ENCODE measurements at regions not wholly inside any gene's neighbourhood (a gene's known extent, or its start where the extent isn't known, plus 50 kb on each side); places are given as distances from the start of the nearest gene placed in this dataset.
"Not testable (repeated sequence)": the region's sequence is repeated elsewhere in the genome, so short reads cannot be mapped to it uniquely, and the experiment has no call there.

- DNase-seq (ENCODE audit: low spot score) = no peak
These were observed 901.9 kb downstream of the OTOL1 start for GRCh38 chr3:162398554-162398953.

- no peak for DNase-seq (ENCODE audit: low spot score)
These were observed 904.1 kb downstream of the OTOL1 start for GRCh38 chr3:162400697-162401096.

GRCh38 chr3:162411556-162411955 lies 914.9 kb downstream of the OTOL1 start:
- not testable (repeated sequence) for DNase-seq (ENCODE audit: low spot score)

DNA sequence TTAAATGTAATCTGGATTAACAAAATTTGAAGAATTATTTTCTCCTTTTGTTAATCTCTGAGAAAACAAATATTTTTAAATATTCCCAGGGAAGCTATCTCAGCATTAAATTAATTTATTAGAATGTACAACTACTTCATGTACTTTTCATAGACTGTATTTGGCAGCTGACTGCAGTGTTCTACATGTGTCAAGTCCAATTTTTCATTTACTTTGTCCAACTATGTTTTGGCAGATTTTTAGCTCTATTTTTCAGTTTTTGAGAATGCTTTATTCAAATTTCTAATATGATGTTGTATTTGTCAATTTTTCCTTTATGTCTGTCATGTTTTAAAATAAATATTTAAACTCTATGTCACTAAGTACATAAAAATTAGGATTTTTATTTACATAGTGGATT lies 925.1 kb downstream of the OTOL1 start:
- no peak for DNase-seq (ENCODE audit: low spot score)

DNA sequence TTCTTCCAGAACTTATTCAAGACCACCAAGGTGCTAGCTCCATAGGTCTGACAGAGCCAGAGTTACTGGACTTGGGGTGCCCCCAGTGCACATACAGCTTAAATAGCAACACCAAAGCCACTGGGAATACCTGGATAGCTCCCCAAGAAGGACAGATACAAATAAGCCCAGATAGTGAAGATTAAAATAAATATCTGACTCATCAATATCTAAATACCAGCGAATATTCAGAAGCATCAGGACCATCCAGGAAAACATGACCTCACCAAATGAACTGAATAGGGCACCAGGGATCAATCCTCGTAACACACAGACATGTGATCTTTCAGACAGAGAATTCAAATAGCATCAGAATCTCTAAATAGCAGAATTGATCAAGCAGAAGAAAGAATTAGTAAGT lies 931.6 kb downstream of the OTOL1 start:
- no peak for DNase-seq (ENCODE audit: low spot score)

DNA sequence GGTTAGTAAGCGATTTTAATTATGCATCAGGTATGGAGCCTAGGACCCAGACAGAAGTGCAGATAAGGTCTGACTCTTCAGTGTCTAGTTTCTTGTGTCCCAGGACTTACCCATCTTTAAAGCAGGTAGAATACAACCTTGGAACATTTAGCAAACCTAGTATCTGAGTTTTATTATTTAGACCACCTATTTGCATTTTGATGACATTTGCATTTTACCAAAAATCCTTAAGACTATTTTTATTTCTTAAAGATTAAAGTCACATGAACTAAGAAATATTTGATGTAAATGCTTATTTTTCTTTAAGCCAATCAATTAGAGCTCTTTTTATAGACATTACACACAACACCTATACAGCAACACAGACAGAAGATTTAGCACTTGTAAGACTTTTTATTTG lies 939.1 kb downstream of the OTOL1 start:
- no peak for DNase-seq (ENCODE audit: low spot score)

DNA sequence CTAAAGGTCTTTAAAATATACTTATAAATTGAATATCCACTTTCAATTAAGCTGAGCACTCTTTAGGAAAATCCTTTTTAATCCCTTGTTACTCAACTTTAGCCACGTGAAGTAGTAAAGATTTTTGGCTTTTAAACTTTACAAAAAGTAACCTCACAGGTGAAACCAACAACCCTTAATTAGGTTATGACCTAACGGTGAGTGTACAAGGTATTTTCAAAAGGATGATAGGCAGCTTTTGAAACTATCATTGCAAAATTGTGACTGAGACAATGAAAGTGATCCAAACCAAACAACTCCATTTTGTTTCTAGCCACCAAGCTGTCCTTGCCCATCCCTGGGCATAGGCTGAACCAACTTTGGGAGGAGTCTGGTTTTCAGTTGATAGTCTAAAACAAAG lies 940.2 kb downstream of the OTOL1 start:
- no peak for DNase-seq (ENCODE audit: low spot score)

DNA sequence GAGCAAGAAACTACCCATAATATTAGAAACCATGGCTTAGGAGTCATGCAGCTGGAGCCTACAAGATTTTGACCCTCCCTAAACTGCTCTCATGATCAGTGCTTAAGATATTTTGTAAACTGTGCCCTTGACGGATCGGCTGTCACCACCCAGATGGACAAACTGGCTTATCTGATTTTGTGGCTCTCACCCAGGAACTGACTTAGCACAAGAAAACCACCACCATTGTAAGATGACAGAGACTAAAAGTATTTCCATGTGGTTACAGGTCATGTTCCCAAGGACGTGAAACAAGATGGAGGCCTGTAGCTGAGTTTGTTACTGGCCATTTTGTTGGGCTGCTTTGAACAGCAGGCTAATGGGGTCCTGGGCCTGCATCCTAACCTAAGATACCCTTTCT lies 940.9 kb downstream of the OTOL1 start:
- DNase-seq (ENCODE audit: low spot score) = no peak

GRCh38 chr3:162441716-162442115 lies 945.1 kb downstream of the OTOL1 start:
- DNase-seq (ENCODE audit: low spot score) = no peak

- no peak for DNase-seq (ENCODE audit: low spot score)
These were observed 946.8 kb downstream of the OTOL1 start for GRCh38 chr3:162443376-162443775.

- no peak for DNase-seq (ENCODE audit: low spot score)
These were observed 972.2 kb downstream of the OTOL1 start for GRCh38 chr3:162468791-162469190.

GRCh38 chr3:162487138-162487537 lies 990.5 kb downstream of the OTOL1 start:
- DNase-seq (ENCODE audit: low spot score) = no peak

DNA sequence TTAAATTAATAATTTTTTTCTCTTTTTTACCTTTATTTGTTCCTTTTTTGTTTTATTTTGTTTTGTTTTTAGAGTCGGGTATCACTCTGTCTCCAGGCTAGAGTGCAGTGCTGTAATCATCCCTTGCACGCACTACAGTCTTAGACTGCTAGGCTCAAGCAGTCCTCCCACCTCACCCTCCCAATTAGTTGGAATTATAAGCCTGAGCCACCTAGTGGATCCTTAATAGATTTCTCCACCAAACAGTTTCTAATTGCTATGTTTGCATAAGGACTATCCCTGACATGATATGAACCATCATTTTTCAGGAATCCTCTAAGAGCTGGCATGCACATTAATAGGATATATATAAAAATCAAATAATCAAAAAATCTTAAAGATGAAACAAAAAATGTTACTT lies 993.2 kb downstream of the OTOL1 start:
- DNase-seq (ENCODE audit: low spot score) = no peak

DNA sequence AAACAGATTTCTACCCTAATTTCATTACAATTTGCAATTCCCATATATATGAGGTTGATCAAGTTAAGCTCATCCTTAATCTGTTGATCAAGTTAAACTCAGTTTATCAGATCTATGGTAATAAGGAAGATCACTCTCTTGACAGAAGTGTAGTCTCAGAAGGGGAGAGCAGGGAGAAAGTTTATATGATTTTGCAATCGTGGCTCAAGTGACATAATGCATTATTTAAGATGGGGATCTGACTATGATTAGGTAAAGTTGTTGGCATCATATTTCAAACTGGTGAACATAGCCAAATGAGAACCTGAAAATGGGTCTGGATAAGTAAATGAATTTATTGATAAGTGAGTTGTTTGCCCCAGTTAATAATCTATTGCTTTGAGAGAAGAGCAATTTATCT lies 995.3 kb downstream of the OTOL1 start:
- DNase-seq (ENCODE audit: low spot score) = peak; percentile 4

DNA sequence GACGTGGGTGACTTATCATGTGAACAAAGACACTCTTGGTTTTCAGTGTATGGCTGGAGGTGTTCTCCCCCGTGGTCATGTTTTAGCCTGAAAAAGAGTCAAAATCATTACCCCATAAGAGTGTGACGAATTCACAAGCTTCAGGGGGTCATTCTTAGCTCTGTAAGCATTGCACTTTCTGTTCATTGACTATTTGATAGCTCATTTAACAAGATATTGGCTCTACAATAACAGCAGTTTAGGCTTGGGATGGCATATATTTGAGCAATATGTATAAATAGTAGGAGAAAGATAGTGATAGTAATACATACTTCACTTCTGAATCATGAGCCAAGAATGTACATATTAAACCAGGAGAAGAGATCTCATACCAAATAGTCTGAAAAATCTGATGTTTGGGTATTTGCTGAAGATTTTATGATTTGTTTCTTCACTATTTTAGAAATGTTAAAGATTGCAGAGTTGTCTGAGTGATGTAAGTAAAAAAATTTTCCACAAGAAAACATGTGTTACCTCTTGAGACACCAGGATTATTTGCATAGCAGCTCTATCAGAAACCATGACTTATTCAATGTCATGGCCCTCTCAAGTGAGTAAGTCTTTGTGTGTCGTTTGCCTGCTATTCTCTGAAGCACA lies 996.0 kb downstream of the OTOL1 start:
- DNase-seq (ENCODE audit: low spot score) = peak; percentile 61

DNA sequence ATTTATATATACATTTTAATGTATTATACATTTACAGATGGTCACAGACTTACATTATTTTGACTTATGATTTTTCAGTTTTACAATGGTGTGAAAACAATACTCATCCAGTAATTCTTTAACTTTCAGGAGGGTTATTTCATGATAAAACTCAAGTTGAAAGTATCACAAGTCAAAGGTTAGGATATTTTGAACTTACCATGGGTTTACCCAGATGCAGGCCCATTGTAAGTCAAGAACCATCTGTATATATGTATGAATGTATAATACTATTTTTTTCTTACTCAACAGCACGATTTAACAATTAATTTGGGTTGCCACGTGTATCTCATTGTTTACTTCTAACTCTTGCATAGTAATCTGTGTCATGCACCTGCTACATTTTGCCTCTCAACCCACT lies 1002.0 kb downstream of the OTOL1 start:
- DNase-seq (ENCODE audit: low spot score) = no peak

DNA sequence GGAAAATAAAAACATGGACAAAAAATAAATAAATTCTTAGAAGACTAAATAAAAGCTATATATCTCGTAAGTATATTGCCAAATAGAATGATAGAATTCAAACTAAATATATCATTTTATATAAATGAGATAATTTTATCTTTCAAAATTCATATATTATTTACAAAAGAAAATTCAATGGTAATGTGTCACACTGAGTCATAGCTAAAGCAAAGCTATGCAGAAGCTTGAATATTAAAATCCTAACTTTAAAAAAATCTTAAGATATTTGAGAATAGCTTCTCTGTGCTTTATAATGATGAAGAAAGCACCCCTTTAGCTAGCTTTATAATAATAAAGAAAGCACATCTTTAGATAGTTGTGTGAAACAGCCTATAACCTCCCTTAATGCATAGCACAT lies 1010.8 kb downstream of the OTOL1 start:
- DNase-seq (ENCODE audit: low spot score) = peak; percentile 6

DNA sequence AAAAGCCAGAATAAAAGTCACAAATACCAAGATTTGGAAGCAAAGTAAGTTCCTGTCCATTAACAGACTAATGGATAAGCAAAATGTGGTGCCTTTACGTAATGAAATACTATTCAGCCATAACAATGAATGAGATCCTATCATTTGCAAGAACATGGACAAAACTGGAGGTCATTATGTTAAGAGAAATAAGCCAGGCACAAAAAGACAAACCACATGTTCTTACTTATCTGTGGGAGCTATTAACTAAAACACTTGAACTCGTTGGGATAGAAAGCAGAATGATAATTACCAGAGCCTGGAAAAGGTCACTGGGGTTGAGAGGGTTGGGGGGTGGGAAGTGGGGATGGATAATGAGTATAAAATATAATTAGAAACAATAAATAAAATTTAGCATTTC lies 1015.9 kb downstream of the OTOL1 start:
- no peak for DNase-seq (ENCODE audit: low spot score)

- no peak for DNase-seq (ENCODE audit: low spot score)
These were observed 1020.5 kb downstream of the OTOL1 start for GRCh38 chr3:162517110-162517509.

- DNase-seq (ENCODE audit: low spot score) = no peak
These were observed 1025.1 kb downstream of the OTOL1 start for GRCh38 chr3:162521669-162522068.

DNA sequence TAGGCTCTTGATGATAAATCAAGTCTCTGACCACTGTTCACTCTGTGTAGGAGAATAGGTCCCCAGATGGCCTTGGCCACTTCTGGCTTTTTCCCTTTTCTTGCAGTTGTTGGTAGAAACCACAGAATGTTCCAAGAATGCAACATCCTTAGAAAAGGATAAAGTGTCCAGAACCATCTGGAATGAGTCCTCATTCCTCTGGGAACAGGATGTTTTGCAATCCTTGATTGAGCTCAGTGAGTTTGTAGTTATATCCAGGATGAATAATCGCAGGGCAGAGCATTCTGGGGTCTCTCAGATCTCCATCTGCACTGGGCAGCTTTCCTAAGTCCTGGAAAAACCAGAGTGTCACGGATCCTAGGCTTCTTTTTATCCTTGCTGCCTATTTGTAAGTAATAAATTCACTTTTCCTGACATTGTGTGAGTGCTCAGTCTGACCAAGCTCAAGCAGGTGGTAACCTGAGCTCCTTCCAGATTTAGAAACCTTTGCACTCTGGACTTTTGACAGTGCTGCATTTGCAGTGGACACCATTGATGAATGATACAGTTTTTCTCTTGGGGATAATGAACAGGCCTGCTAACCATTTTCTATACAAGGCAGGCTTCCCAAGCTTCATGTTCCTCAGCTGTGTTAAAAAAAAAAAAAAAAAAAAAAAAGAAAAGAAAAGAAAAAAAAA lies 1028.6 kb downstream of the OTOL1 start:
- peak; percentile 72 for DNase-seq (ENCODE audit: low spot score)

- no peak for DNase-seq (ENCODE audit: low spot score)
These were observed 1029.2 kb downstream of the OTOL1 start for GRCh38 chr3:162525771-162526170.

DNA sequence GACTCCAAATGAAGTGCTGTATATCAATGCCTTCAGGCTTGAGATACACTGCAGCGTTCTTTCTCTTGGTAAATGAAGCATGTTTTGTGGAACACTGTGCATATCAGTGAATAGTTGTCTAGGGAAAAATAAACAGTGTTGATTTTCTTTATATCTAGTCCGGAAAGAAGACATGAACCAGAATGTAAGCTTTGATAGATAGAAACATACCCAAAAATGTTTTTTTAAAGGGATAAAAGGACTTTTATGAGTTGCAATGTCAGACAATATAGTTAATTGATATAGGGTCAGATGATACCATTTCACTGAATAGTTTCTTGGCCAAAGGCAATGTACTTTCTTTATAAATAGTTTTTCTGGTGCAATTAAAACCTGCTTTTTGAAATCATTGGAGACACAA lies 1037.8 kb downstream of the OTOL1 start:
- DNase-seq (ENCODE audit: low spot score) = no peak

DNA sequence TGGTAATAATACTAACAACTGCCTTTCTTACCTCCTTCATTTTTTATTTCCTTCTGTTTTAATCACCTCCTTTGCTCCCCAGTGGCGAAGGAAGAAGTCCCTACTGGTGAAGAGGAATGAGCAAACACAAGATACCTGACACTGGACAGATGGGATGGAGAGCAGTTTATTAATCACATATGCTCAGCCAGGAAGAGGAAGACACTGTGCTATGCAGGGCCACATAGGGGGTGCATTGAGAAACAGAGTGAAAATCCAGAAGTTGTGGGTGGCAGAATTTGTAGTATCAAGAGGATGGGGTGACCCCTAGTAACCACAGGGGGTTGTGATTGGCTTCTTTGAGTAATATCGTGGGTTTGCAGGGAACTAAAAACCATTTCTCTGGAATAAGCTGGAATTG lies 1041.9 kb downstream of the OTOL1 start:
- DNase-seq (ENCODE audit: low spot score) = no peak

Data from GM03348 (cell line).